Liver (tissue), 3 donors: ENCODE measurements at regions not wholly inside any gene's neighbourhood (a gene's known extent, or its start where the extent isn't known, plus 50 kb on each side); places are given as distances from the start of the nearest gene placed in this dataset.

Experiments
- EGR1 ChIP-seq, 2 donors: IDR thresholded peaks; 2 replicates each; pipeline ENCODE4 v1.6.1; 2016 to 2018; ENCODE audit warnings: antibody characterized with exemption in 2 of 2, low read depth in 2 of 2
- JUND ChIP-seq, 2 donors: IDR thresholded peaks; 2 replicates each; pipeline ENCODE4 v1.6.1; 2016; ENCODE audit warnings: antibody characterized with exemption in 2 of 2
- SP1 ChIP-seq: IDR thresholded peaks from 2 replicates; pipeline ENCODE4 v1.6.1; 2018; ENCODE audit warnings: antibody characterized with exemption, mild to moderate bottlenecking
- TAF1 ChIP-seq: conservative IDR thresholded peaks from 2 replicates; pipeline ENCODE4 v1.6.1; 2016; ENCODE audit warnings: antibody characterized with exemption, mild to moderate bottlenecking
- YY1 ChIP-seq: IDR thresholded peaks from 2 replicates; pipeline ENCODE4 v1.6.1; 2016; ENCODE audit warnings: antibody characterized with exemption, mild to moderate bottlenecking
- TF ChIP-seq, protein P1 (sequence below): IDR thresholded peaks from 2 replicates; pipeline ENCODE4 v1.6.1; 2016; ENCODE audit warnings: antibody characterized with exemption, mild to moderate bottlenecking
- TF ChIP-seq, protein P2 (sequence below): fragments of 150-350 bp; IDR thresholded peaks from 2 replicates; pipeline ENCODE4 v1.5.1; 2017; ENCODE audit warnings: improper control_type of control experiment, low read depth, low read length; ENCODE audit not compliant: missing input control
- donor health status: healthy.
- donor health status: healthy.

DNA sequence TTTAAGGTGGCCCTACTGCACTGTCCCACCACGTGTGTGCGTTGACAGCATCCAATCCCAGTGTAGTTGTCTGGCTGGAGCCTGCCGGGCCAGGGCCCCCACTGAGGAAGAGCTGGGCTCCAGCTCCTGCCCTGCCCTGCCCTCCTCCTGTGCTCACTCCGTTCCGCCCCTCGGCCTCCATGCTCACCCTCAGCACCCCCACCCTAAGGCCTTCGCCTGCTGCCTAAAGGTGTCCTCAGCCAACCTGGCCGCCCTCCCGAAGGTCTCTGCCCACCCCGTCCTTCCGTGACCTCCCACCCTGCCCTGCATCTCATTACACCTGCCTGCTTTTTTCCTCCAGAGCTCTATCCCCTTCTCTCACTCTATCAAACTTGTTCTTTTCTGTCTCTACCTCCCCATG is 118.0 kb downstream of the TPRA1 start:
- TF ChIP-seq, protein P1, sequence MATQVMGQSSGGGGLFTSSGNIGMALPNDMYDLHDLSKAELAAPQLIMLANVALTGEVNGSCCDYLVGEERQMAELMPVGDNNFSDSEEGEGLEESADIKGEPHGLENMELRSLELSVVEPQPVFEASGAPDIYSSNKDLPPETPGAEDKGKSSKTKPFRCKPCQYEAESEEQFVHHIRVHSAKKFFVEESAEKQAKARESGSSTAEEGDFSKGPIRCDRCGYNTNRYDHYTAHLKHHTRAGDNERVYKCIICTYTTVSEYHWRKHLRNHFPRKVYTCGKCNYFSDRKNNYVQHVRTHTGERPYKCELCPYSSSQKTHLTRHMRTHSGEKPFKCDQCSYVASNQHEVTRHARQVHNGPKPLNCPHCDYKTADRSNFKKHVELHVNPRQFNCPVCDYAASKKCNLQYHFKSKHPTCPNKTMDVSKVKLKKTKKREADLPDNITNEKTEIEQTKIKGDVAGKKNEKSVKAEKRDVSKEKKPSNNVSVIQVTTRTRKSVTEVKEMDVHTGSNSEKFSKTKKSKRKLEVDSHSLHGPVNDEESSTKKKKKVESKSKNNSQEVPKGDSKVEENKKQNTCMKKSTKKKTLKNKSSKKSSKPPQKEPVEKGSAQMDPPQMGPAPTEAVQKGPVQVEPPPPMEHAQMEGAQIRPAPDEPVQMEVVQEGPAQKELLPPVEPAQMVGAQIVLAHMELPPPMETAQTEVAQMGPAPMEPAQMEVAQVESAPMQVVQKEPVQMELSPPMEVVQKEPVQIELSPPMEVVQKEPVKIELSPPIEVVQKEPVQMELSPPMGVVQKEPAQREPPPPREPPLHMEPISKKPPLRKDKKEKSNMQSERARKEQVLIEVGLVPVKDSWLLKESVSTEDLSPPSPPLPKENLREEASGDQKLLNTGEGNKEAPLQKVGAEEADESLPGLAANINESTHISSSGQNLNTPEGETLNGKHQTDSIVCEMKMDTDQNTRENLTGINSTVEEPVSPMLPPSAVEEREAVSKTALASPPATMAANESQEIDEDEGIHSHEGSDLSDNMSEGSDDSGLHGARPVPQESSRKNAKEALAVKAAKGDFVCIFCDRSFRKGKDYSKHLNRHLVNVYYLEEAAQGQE, result no peak
- TF ChIP-seq, protein P2, sequence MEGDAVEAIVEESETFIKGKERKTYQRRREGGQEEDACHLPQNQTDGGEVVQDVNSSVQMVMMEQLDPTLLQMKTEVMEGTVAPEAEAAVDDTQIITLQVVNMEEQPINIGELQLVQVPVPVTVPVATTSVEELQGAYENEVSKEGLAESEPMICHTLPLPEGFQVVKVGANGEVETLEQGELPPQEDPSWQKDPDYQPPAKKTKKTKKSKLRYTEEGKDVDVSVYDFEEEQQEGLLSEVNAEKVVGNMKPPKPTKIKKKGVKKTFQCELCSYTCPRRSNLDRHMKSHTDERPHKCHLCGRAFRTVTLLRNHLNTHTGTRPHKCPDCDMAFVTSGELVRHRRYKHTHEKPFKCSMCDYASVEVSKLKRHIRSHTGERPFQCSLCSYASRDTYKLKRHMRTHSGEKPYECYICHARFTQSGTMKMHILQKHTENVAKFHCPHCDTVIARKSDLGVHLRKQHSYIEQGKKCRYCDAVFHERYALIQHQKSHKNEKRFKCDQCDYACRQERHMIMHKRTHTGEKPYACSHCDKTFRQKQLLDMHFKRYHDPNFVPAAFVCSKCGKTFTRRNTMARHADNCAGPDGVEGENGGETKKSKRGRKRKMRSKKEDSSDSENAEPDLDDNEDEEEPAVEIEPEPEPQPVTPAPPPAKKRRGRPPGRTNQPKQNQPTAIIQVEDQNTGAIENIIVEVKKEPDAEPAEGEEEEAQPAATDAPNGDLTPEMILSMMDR, result no peak
- TF ChIP-seq SP1 (no peak), TAF1 (no peak), JUND (IDR thresholded peaks at IDR 0.05) (no peak), YY1 (no peak), EGR1 (IDR thresholded peaks at IDR 0.05; ENCODE audit: low read depth in 2 of 2) (no peak)
